GM12878 (cell line): ENCODE measurements at regions not wholly inside any gene's neighbourhood (a gene's known extent, or its start where the extent isn't known, plus 50 kb on each side); places are given as distances from the start of the nearest gene placed in this dataset.

ENCODE experiments used
- ATAC-seq: fragments of 200-7000 bp; cut with Tn5 transposase; 3 replicates; pipeline ENCODE4 v1.9.1; 2020; ENCODE audit warnings: mild to moderate bottlenecking, moderate library complexity
- BruUV-seq: library from RNA; stranded (reverse); fragments of 400-500 nt; replicated peaks from 2 replicates; lab custom pipeline; 2021; lab: Mats Ljungman, UMichigan
- CTCF ChIA-PET: fragments of 300-600 bp; sonication (Branson Sonifier 250); formaldehyde crosslinking; extraction: SDS; loops from one replicate; lab custom pipeline; 2021; ENCODE audit warnings: inconsistent platforms; lab: Yijun Ruan, JAX
- POLR2A ChIA-PET: fragments of 350-600 bp; formaldehyde crosslinking; extraction: SDS; loops from one replicate; lab custom pipeline; 2021; ENCODE audit warnings: inconsistent platforms; lab: Charles Lee
- RAD21 ChIA-PET: fragments of 300-600 bp; sonication (Branson Sonifier 250); formaldehyde crosslinking; loops from one replicate; lab custom pipeline; 2023; ENCODE audit warnings: antibody characterized with exemption; ENCODE audit not compliant: unreplicated experiment; lab: Charles Lee
- SMC1A ChIA-PET: fragments of 300-600 bp; sonication (Branson Sonifier 250); formaldehyde crosslinking; loops from one replicate; lab custom pipeline; 2023; ENCODE audit not compliant: unreplicated experiment, uncharacterized antibody; lab: Charles Lee
- DNase-seq: peaks from one replicate; pipeline ENCODE4 v3.0.0-alpha.2; 2011; ENCODE audit warnings: low read depth, low spot score
- FAIRE-seq: peaks from 3 replicates; lab custom pipeline; 2011; peaks lifted over from hg19 to GRCh38; lab: Jason Lieb, UNC
- H2AFZ ChIP-seq: 2 replicates; pipeline ENCODE4 v1.6.0; 2011; ENCODE audit warnings: low read depth, low read length, control low read depth; ENCODE audit not compliant: control insufficient read depth
- H3K27ac ChIP-seq: 2 replicates; pipeline ENCODE4 v1.5.1; 2011; ENCODE audit warnings: control low read depth; ENCODE audit not compliant: control insufficient read depth, insufficient read depth
- H3K27me3 ChIP-seq, 2 experiments: replicated peaks in 1 of 2; 2 replicates each; pipeline versions ENCODE4 v1.6.0 to v1.6.1; 2011; ENCODE audit warnings: low read length in 1 of 2; ENCODE audit not compliant: control insufficient read depth in 2 of 2, insufficient read depth in 2 of 2
- H3K36me3 ChIP-seq, 2 experiments: 2 replicates each; pipeline ENCODE4 v1.5.1; 2011; ENCODE audit warnings: low read length in 1 of 2; ENCODE audit not compliant: control insufficient read depth in 2 of 2, insufficient read depth in 2 of 2
- H3K4me1 ChIP-seq: 2 replicates; pipeline ENCODE4 v1.6.1; 2011; ENCODE audit warnings: mild to moderate bottlenecking, low read length, moderate library complexity, mixed read lengths; ENCODE audit not compliant: control insufficient read depth, insufficient read depth
- H3K4me2 ChIP-seq: 2 replicates; pipeline ENCODE4 v1.6.0; 2011; ENCODE audit warnings: control low read depth; ENCODE audit not compliant: control insufficient read depth, insufficient read depth
- H3K4me3 ChIP-seq: fragments of 200-600 bp; sonication (generic); 2 replicates; pipeline ENCODE4 v1.5.1; 2016
- H3K79me2 ChIP-seq: 2 replicates; pipeline ENCODE4 v1.6.0; 2011; ENCODE audit warnings: low read length; ENCODE audit not compliant: control insufficient read depth, insufficient read depth
- H3K9ac ChIP-seq: 2 replicates; pipeline ENCODE4 v1.8.0; 2011; ENCODE audit warnings: low read length, control low read depth, mixed read lengths; ENCODE audit not compliant: control insufficient read depth, insufficient read depth
- H3K9me3 ChIP-seq: replicated peaks from 3 replicates; pipeline ENCODE4 v1.5.1; 2011; ENCODE audit warnings: mild to moderate bottlenecking, low read length; ENCODE audit not compliant: control insufficient read depth, insufficient read depth
- H4K20me1 ChIP-seq: 2 replicates; pipeline ENCODE4 v1.6.0; 2011; ENCODE audit not compliant: control insufficient read depth, insufficient read depth
- BACH1 ChIP-seq: fragments of 450-650 bp; IDR thresholded peaks from 2 replicates; pipeline ENCODE4 v1.6.1; 2017; ENCODE audit warnings: mild to moderate bottlenecking, borderline replicate concordance
- CTCF ChIP-seq, 3 experiments: IDR thresholded peaks in 2 of 3; conservative IDR thresholded peaks in 1 of 3; 2 replicates each; pipeline ENCODE4 v1.5.1; 2011; ENCODE audit warnings: low read depth in 3 of 3, low read length in 3 of 3, mild to moderate bottlenecking in 3 of 3, control low read depth in 2 of 3, moderate library complexity in 2 of 3, inconsistent platforms in 1 of 3, mixed read lengths in 1 of 3; ENCODE audit not compliant: control insufficient read depth in 2 of 3, insufficient read depth in 1 of 3; ENCODE audit errors: extremely low read depth in 1 of 3
- DPF2 ChIP-seq: fragments of 450-650 bp; IDR thresholded peaks from 2 replicates; pipeline ENCODE4 v1.6.1; 2017; ENCODE audit warnings: mild to moderate bottlenecking
- E2F4 ChIP-seq: IDR thresholded peaks from 2 replicates; pipeline ENCODE4 v1.6.1; 2012; ENCODE audit warnings: low read depth, low read length, improper control_type of control experiment
- GATAD2B ChIP-seq: fragments of 450-650 bp; conservative IDR thresholded peaks from 2 replicates; pipeline ENCODE4 v1.6.1; 2017; ENCODE audit warnings: low read depth, mild to moderate bottlenecking, moderate library complexity
- KDM1A ChIP-seq: fragments of 200-600 bp; sonication (generic); IDR thresholded peaks from 2 replicates; pipeline ENCODE4 v1.6.1; 2016; ENCODE audit warnings: borderline replicate concordance
- KLF5 ChIP-seq: fragments of 450-650 bp; IDR thresholded peaks from 2 replicates; pipeline ENCODE4 v1.6.1; 2014; ENCODE audit warnings: mild to moderate bottlenecking; ENCODE audit not compliant: partially characterized antibody
- LARP7 ChIP-seq: fragments of 450-650 bp; IDR thresholded peaks from 2 replicates; pipeline ENCODE4 v1.6.1; 2017; ENCODE audit warnings: mild to moderate bottlenecking
- PAX8 ChIP-seq: fragments of 450-650 bp; IDR thresholded peaks from 2 replicates; pipeline ENCODE4 v1.6.1; 2017; ENCODE audit warnings: mild to moderate bottlenecking, moderate library complexity
- POU2F2 ChIP-seq: IDR thresholded peaks from 3 replicates; pipeline ENCODE4 v1.6.1; 2011; ENCODE audit warnings: low read depth, mild to moderate bottlenecking, low read length, borderline replicate concordance
- RAD21 ChIP-seq: IDR thresholded peaks from 2 replicates; pipeline ENCODE4 v1.6.1; 2011; ENCODE audit warnings: mild to moderate bottlenecking, low read depth, low read length, moderate library complexity; ENCODE audit not compliant: insufficient read depth
- REST ChIP-seq: IDR thresholded peaks from 2 replicates; pipeline ENCODE4 v1.6.1; 2012; ENCODE audit warnings: mild to moderate bottlenecking, low read depth, low read length
- SMC3 ChIP-seq: IDR thresholded peaks from 2 replicates; pipeline ENCODE4 v1.6.1; 2011; ENCODE audit warnings: low read length, improper control_type of control experiment, borderline replicate concordance
- TCF7 ChIP-seq: IDR thresholded peaks from 2 replicates; pipeline ENCODE4 v1.6.1; 2014; ENCODE audit warnings: antibody characterized with exemption, borderline replicate concordance
- ZNF207 ChIP-seq: fragments of 450-650 bp; IDR thresholded peaks from 2 replicates; pipeline ENCODE4 v1.6.1; 2014; ENCODE audit warnings: antibody characterized with exemption, mild to moderate bottlenecking, borderline replicate concordance
- ZSCAN29 ChIP-seq: fragments of 450-650 bp; IDR thresholded peaks from 2 replicates; pipeline ENCODE4 v1.6.1; 2017; ENCODE audit warnings: mild to moderate bottlenecking, moderate library complexity
- WGBS: methylation state at CpG from one replicate; pipeline ENCODE4 v1.1.6; 2016; ENCODE audit warnings: low lambda C conversion rate; ENCODE audit not compliant: insufficient replicate concordance, insufficient coverage; ENCODE audit errors: missing lambda C conversion rate; 5-methylcytosine and 5-hydroxymethylcytosine counted together
- in situ Hi-C: fragments of 300-500 bp; cut with MboI; formaldehyde crosslinking; loops from 9 replicates; pipeline ENCODE4 v1.14.3; 2018; ENCODE audit warnings: mixed read lengths
- intact Hi-C: fragments of 100-400 bp; cut with micrococcal nuclease; formaldehyde crosslinking; loops from one replicate; pipeline ENCODE4 v1.14.2; 2022; ENCODE audit not compliant: unreplicated experiment

GRCh38 chr18:1585881-1586488, 681.3 kb downstream of the ADCYAP1 start:
- Histone ChIP-seq H3K4me2 (no peak overlapping the region), H3K9me3 (no peaks in the 10 kb centered on the region), H3K4me3 (no peak overlapping the region), H2AFZ (no peak overlapping the region), H4K20me1 (no peaks in the 10 kb centered on the region), H3K9ac (no peak overlapping the region), H3K27ac (no peak overlapping the region), H3K4me1 (no peaks in the 10 kb centered on the region), H3K36me3 (no peaks in the 10 kb centered on the region), H3K27me3 (no peaks in the 10 kb centered on the region), H3K79me2 (no peaks in the 10 kb centered on the region)
- FAIRE-seq (peak; percentile 74), DNase-seq (peak; percentile 4), ATAC-seq (peak; percentile 82)
- no TSS peak for BruUV-seq
- WGBS, result 25% methylated on average over 7 of the region's 7 CpGs
- TF ChIP-seq PAX8 (no peak), KLF5 (no peak), GATAD2B (no peak), ZSCAN29 (no peak), KDM1A (no peak), REST (no peak), SMC3 (peak; percentile 38; the same call in 1 of the 2 replicates), ZNF207 (no peak), POU2F2 (no peak), LARP7 (no peak), E2F4 (no peak), DPF2 (no peak), RAD21 (0 out of 2 replicates have a peak, but pooled peaks have one; percentile 7), CTCF (IDR thresholded peaks at IDR 0.05 in 2 of 3, conservative IDR thresholded peaks at IDR 0.05 in 1 of 3; ENCODE audit: control insufficient read depth in 2 of 3, extremely low read depth in 1 of 3, insufficient read depth in 1 of 3, low read depth in 3 of 3, low read length in 3 of 3) (peak; percentile 35 to 52 (median 44); a peak in 5 of 6 replicates), BACH1 (no peak), TCF7 (no peak)
- SMC1A ChIA-PET, result interaction anchor here (1.3 to 1.5 kb wide), 4 partner anchors 12 to 961 kb away, joined by 4 to 10 read pairs (median 7); no protein-coding TSS in a partner anchor
- POLR2A ChIA-PET, result no interaction called here
- in situ Hi-C loops, result loop anchor here (10.0 kb wide), 1 partner anchor 969 kb away; no protein-coding TSS in a partner anchor
- CTCF ChIA-PET, result interaction anchor here (0.7 to 2.8 kb wide), 15 partner anchors 9 to 961 kb away, joined by 3 to 18 read pairs (median 5); no protein-coding TSS in a partner anchor
- RAD21 ChIA-PET, result interaction anchor here (1.3 to 1.7 kb wide), 2 partner anchors 956 to 962 kb away, joined by 6 to 11 read pairs; no protein-coding TSS in a partner anchor
- intact Hi-C loops, result loop anchor here (5.0 to 10.0 kb wide), 3 partner anchors 636 to 956 kb away; no protein-coding TSS in a partner anchor
